Subcutaneous abdominal adipose tissue (tissue), 5 donors: ENCODE measurements at regions not wholly inside any gene's neighbourhood (a gene's known extent, or its start where the extent isn't known, plus 50 kb on each side); places are given as distances from the start of the nearest gene placed in this dataset.
"Not testable (repeated sequence)": the region's sequence is repeated elsewhere in the genome, so short reads cannot be mapped to it uniquely, and the experiment has no call there.

Experiments used
- H3K27ac ChIP-seq: one replicate; pipeline ENCODE4 v1.7.0; 2013; ENCODE audit warnings: low read depth, mild to moderate bottlenecking, inconsistent platforms, low read length, moderate library complexity
- H3K27me3 ChIP-seq, 5 donors: one replicate each; pipeline ENCODE4 v1.7.0; 2013; ENCODE audit warnings: low read length in 5 of 5, inconsistent platforms in 1 of 5; ENCODE audit not compliant: control insufficient read depth in 5 of 5, insufficient read depth in 4 of 5
- H3K36me3 ChIP-seq, 5 donors: one replicate each; pipeline ENCODE4 v1.7.0; 2013; ENCODE audit warnings: low read length in 5 of 5; ENCODE audit not compliant: control insufficient read depth in 5 of 5, insufficient read depth in 5 of 5
- H3K4me1 ChIP-seq, 5 donors: one replicate each; pipeline ENCODE4 v1.7.0; 2013; ENCODE audit warnings: low read length in 5 of 5, mild to moderate bottlenecking in 3 of 5, moderate library complexity in 1 of 5; ENCODE audit not compliant: control insufficient read depth in 5 of 5, insufficient read depth in 5 of 5
- H3K4me3 ChIP-seq, 5 donors: one replicate each; pipeline ENCODE4 v1.7.0; 2013; ENCODE audit warnings: low read length in 5 of 5, low read depth in 1 of 5
- H3K9ac ChIP-seq, 5 donors: one replicate each; pipeline ENCODE4 v1.7.0; 2013; ENCODE audit warnings: low read length in 5 of 5, mild to moderate bottlenecking in 4 of 5, moderate library complexity in 3 of 5
- H3K9me3 ChIP-seq, 5 donors: one replicate each; pipeline ENCODE4 v1.7.0; 2013; ENCODE audit warnings: low read length in 5 of 5; ENCODE audit not compliant: control insufficient read depth in 5 of 5
- donor health status: healthy.
- donor health status: healthy.
- donor health status: healthy.
- donor health status: healthy.
- donor health status: healthy.

GRCh38 chr7:53350241-53350640, 314.8 kb downstream of the POM121L12 start:
- Histone ChIP-seq H3K9ac (no peak overlapping the region), H3K9me3 (peaks cover 0 to 5% (median 0%) of the 10 kb centered on the region in 5 donors), H3K27me3 (no peaks in the 10 kb centered on the region), H3K36me3 (no peaks in the 10 kb centered on the region), H3K4me1 (no peaks in the 10 kb centered on the region), H3K27ac (no peak overlapping the region), H3K4me3 (no peak overlapping the region)

GRCh38 chr7:53351681-53352080, 316.2 kb downstream of the POM121L12 start:
- no peak overlapping the region for H3K4me3 ChIP-seq
- no peaks in the 10 kb centered on the region for H3K4me1 ChIP-seq
- H3K9ac ChIP-seq: no peak overlapping the region
- no peak overlapping the region for H3K27ac ChIP-seq
- H3K27me3 ChIP-seq: no peaks in the 10 kb centered on the region
- H3K36me3 ChIP-seq: no peaks in the 10 kb centered on the region
- peaks cover 0 to 5% (median 0%) of the 10 kb centered on the region in 5 donors for H3K9me3 ChIP-seq

- Histone ChIP-seq H3K36me3 (no peaks in the 10 kb centered on the region), H3K9ac (no peak overlapping the region), H3K4me1 (no peaks in the 10 kb centered on the region), H3K27ac (no peak overlapping the region), H3K9me3 (peaks cover 0 to 4% (median 0%) of the 10 kb centered on the region in 5 donors), H3K27me3 (no peaks in the 10 kb centered on the region), H3K4me3 (no peak overlapping the region)
Measured at GRCh38 chr7:53358269-53358668, 322.8 kb downstream of the POM121L12 start.

- Histone ChIP-seq H3K4me3 (no peak overlapping the region), H3K36me3 (no peaks in the 10 kb centered on the region), H3K9ac (no peak overlapping the region), H3K9me3 (no peaks in the 10 kb centered on the region), H3K4me1 (no peaks in the 10 kb centered on the region), H3K27ac (no peak overlapping the region), H3K27me3 (no peaks in the 10 kb centered on the region)
Measured at GRCh38 chr7:53383131-53383530, 347.7 kb downstream of the POM121L12 start.

- not testable (repeated sequence) for H3K4me3 ChIP-seq, H3K9me3 ChIP-seq, H3K27ac ChIP-seq, H3K27me3 ChIP-seq, H3K36me3 ChIP-seq, H3K4me1 ChIP-seq, H3K9ac ChIP-seq
Measured at GRCh38 chr7:53385239-53385638, 349.8 kb downstream of the POM121L12 start.

GRCh38 chr7:53387515-53387914, 352.1 kb downstream of the POM121L12 start:
- H3K4me3 ChIP-seq: no peak overlapping the region
- H3K27ac ChIP-seq: no peak overlapping the region
- no peaks in the 10 kb centered on the region for H3K27me3 ChIP-seq
- peaks cover 0 to 4% (median 0%) of the 10 kb centered on the region in 5 donors for H3K9me3 ChIP-seq
- no peak overlapping the region for H3K9ac ChIP-seq
- H3K36me3 ChIP-seq: no peaks in the 10 kb centered on the region
- no peaks in the 10 kb centered on the region for H3K4me1 ChIP-seq

GRCh38 chr7:53397911-53398310, 362.5 kb downstream of the POM121L12 start:
- Histone ChIP-seq H3K27ac (no peak overlapping the region), H3K36me3 (no peaks in the 10 kb centered on the region), H3K9me3 (peaks cover 0 to 7% (median 0%) of the 10 kb centered on the region in 5 donors), H3K9ac (no peak overlapping the region), H3K4me1 (no peaks in the 10 kb centered on the region), H3K4me3 (no peak overlapping the region), H3K27me3 (no peaks in the 10 kb centered on the region)

- Histone ChIP-seq H3K9ac (no peak overlapping the region), H3K36me3 (no peaks in the 10 kb centered on the region), H3K4me1 (no peaks in the 10 kb centered on the region), H3K27ac (no peak overlapping the region), H3K9me3 (peaks cover 0 to 7% (median 0%) of the 10 kb centered on the region in 5 donors), H3K4me3 (no peak overlapping the region), H3K27me3 (no peaks in the 10 kb centered on the region)
Measured at GRCh38 chr7:53398566-53398965, 363.1 kb downstream of the POM121L12 start.

GRCh38 chr7:53413021-53413420, 377.6 kb downstream of the POM121L12 start:
- Histone ChIP-seq H3K4me1 (no peaks in the 10 kb centered on the region), H3K9ac (no peak overlapping the region)

GRCh38 chr7:53415816-53416215, 380.4 kb downstream of the POM121L12 start:
- no peaks in the 10 kb centered on the region for H3K27me3 ChIP-seq
- no peak overlapping the region for H3K9ac ChIP-seq
- no peak overlapping the region for H3K4me3 ChIP-seq
- H3K9me3 ChIP-seq: peaks cover 0 to 5% (median 0%) of the 10 kb centered on the region in 5 donors
- no peaks in the 10 kb centered on the region for H3K4me1 ChIP-seq
- H3K36me3 ChIP-seq: no peaks in the 10 kb centered on the region
- no peak overlapping the region for H3K27ac ChIP-seq

More at GRCh38 chr7:53413021-53413420, 377.6 kb downstream of the POM121L12 start:
- Histone ChIP-seq H3K36me3 (no peaks in the 10 kb centered on the region), H3K9me3 (peaks cover 0 to 5% (median 0%) of the 10 kb centered on the region in 5 donors), H3K4me3 (no peak overlapping the region), H3K27me3 (no peaks in the 10 kb centered on the region), H3K27ac (no peak overlapping the region)
